Transverse colon (tissue), 4 donors: ENCODE measurements at regions not wholly inside any gene's neighbourhood (a gene's known extent, or its start where the extent isn't known, plus 50 kb on each side); places are given as distances from the start of the nearest gene placed in this dataset.

Experiments
- EP300 ChIP-seq: sonication (generic); formaldehyde crosslinking; IDR thresholded peaks from one replicate; pipeline ENCODE4 v1.6.1; 2017; ENCODE audit warnings: antibody characterized with exemption, low read depth
- POLR2AphosphoS5 ChIP-seq, 3 donors: sonication (generic); formaldehyde crosslinking; IDR thresholded peaks; one replicate each; pipeline ENCODE4 v1.6.1; 2016; ENCODE audit warnings: antibody characterized with exemption in 3 of 3
- TF ChIP-seq, protein P1 (sequence below), 5 experiments: fragments of 200-600 bp in 3 of 5; fragments of 450-650 bp in 2 of 5; sonication (generic) in 3 of 5; IDR thresholded peaks; 1 replicate in 2 of 5; 2 replicates in 3 of 5; pipeline ENCODE4 v1.5.1; 2016 to 2017; ENCODE audit warnings: antibody characterized with exemption in 5 of 5, inconsistent platforms in 3 of 5, mild to moderate bottlenecking in 2 of 5, moderate library complexity in 1 of 5

DNA sequence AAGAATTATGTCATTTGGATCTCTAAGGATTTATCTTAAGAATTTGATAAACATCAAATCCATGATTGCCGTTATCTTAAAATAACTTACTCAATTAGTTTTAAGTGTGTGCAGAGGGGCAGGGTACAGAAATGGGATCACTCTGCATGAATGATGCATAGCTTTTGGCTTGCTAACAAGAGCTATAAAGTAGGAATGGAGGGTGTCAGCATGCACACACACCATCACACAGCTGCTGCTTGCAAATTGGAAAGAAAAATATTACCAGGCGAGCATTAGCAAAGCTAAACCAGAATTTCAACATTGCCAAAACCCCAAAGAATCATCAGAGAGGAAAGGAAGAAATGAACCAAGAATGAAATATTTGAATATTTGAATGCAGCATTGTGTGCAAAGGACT lies 580.6 kb downstream of the LMO7 start:
- TF ChIP-seq POLR2AphosphoS5 (IDR thresholded peaks at IDR 0.05) (no peak), EP300 (no peak)
- TF ChIP-seq, protein P1, sequence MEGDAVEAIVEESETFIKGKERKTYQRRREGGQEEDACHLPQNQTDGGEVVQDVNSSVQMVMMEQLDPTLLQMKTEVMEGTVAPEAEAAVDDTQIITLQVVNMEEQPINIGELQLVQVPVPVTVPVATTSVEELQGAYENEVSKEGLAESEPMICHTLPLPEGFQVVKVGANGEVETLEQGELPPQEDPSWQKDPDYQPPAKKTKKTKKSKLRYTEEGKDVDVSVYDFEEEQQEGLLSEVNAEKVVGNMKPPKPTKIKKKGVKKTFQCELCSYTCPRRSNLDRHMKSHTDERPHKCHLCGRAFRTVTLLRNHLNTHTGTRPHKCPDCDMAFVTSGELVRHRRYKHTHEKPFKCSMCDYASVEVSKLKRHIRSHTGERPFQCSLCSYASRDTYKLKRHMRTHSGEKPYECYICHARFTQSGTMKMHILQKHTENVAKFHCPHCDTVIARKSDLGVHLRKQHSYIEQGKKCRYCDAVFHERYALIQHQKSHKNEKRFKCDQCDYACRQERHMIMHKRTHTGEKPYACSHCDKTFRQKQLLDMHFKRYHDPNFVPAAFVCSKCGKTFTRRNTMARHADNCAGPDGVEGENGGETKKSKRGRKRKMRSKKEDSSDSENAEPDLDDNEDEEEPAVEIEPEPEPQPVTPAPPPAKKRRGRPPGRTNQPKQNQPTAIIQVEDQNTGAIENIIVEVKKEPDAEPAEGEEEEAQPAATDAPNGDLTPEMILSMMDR (IDR thresholded peaks at IDR 0.05) = no peak
